ENCODE measurements at regions not wholly inside any gene's neighbourhood (a gene's known extent, or its start where the extent isn't known, plus 50 kb on each side); places are given as distances from the start of the nearest gene placed in this dataset.

- Histone ChIP-seq H2AFZ (ENCODE audit: control insufficient read depth, low read depth, low read length) (peak overlapping the region; percentile 20; the same call in 1 of the 2 replicates), H3K4me1 (ENCODE audit: control insufficient read depth, insufficient read depth, low read length) (peaks cover 10% of the 10 kb centered on the region; the same call in 1 of the 2 replicates), H3K4me2 (ENCODE audit: control insufficient read depth, insufficient read depth) (no peak overlapping the region), H3K79me2 (ENCODE audit: control insufficient read depth, insufficient read depth, low read length) (no peaks in the 10 kb centered on the region), H3K9ac (ENCODE audit: control insufficient read depth, insufficient read depth, low read length) (peak overlapping the region; percentile 17; the same call in 1 of the 2 replicates), H3K4me3 (no peak overlapping the region), H3K36me3 (ENCODE audit: control insufficient read depth in 2 of 2, insufficient read depth in 2 of 2, low read length in 1 of 2) (no peaks in the 10 kb centered on the region), H4K20me1 (ENCODE audit: control insufficient read depth, insufficient read depth) (no peaks in the 10 kb centered on the region), H3K27me3 (replicated peaks in 1 of 2; ENCODE audit: control insufficient read depth in 2 of 2, insufficient read depth in 2 of 2, low read length in 1 of 2) (no peaks in the 10 kb centered on the region), H3K27ac (ENCODE audit: control insufficient read depth, insufficient read depth) (no peak overlapping the region; the same call in 1 of the 2 replicates), H3K9me3 (replicated peaks; ENCODE audit: control insufficient read depth, insufficient read depth, low read length) (no peaks in the 10 kb centered on the region)
- CTCF ChIA-PET, result no interaction called here
- DNase-seq (ENCODE audit: low read depth, low spot score) (no peak), ATAC-seq (no peak), FAIRE-seq (no peak)
- intact Hi-C loops (cut with micrococcal nuclease; ENCODE audit: unreplicated experiment) (no loop called here), in situ Hi-C loops (cut with MboI) (no loop called here)
- TF ChIP-seq KLF5 (IDR thresholded peaks at IDR 0.05; ENCODE audit: partially characterized antibody), result no peak
- no peak for TF ChIP-seq RAD51 (IDR thresholded peaks at IDR 0.05)
- TF ChIP-seq NBN (IDR thresholded peaks at IDR 0.05), result no peak
- TF ChIP-seq CHD4 (IDR thresholded peaks at IDR 0.05), result no peak
- no peak for TF ChIP-seq MYC (IDR thresholded peaks at IDR 0.05; ENCODE audit: insufficient read depth, insufficient read length, insufficient replicate concordance, low read length, severe bottlenecking)
- no TSS peak for BruUV-seq (replicated peaks)
- 83% methylated on average over 8 of the region's 8 CpGs for WGBS (ENCODE audit: insufficient coverage, insufficient replicate concordance, low lambda C conversion rate, missing lambda C conversion rate)
- POLR2A ChIA-PET, result interaction anchor here (1.2 kb wide), 1 partner anchor 12 kb away, joined by 3 read pairs; no protein-coding TSS in a partner anchor
- RAD21 ChIA-PET (ENCODE audit: unreplicated experiment), result interaction anchor here (1.1 to 1.5 kb wide), 2 partner anchors 57 to 63 kb away, joined by 4 read pairs; no protein-coding TSS in a partner anchor
- SMC1A ChIA-PET (ENCODE audit: uncharacterized antibody, unreplicated experiment), result interaction anchor here (0.6 to 1.7 kb wide), 5 partner anchors 9 to 244 kb away, joined by 3 to 6 read pairs (median 3); no protein-coding TSS in a partner anchor
Measured at GRCh38 chr3:186477033-186477432, 67.1 kb downstream of the CRYGS start.

DNA sequence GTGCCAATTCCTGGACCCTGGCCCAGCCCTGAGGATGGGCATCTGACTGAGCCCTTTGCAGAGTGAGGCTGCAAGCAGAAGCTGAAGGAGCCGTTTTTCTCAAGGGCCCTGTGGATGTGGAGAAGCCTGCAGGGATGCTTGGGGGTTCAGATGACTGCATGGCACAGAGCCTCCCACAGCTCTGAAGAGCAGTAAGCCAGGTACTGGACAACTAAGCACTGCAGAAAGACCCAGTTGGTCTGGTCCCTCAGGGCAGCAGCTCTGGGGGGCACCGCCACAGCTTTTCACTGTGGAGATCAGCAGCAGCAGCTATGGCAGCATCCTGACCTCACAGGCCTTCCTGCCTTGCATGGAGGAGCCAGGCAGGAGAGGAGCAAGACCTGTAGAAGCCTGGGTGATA lies 67.6 kb downstream of the CRYGS start:
- ChIA-PET SMC1A (ENCODE audit: uncharacterized antibody, unreplicated experiment) (interaction anchor here (0.6 to 1.1 kb wide), 4 partner anchors 8 to 244 kb away, joined by 3 read pairs; no protein-coding TSS in a partner anchor), POLR2A (interaction anchor here (1.2 kb wide), 1 partner anchor 11 kb away, joined by 3 read pairs; no protein-coding TSS in a partner anchor), CTCF (interaction anchor here (0.7 kb wide), 1 partner anchor 64 kb away, joined by 5 read pairs; no protein-coding TSS in a partner anchor), RAD21 (ENCODE audit: unreplicated experiment) (interaction anchor here (1.1 to 1.5 kb wide), 2 partner anchors 58 to 63 kb away, joined by 4 read pairs; no protein-coding TSS in a partner anchor)
- Histone ChIP-seq H3K4me3 (no peak overlapping the region), H3K27ac (ENCODE audit: control insufficient read depth, insufficient read depth) (peak overlapping the region; percentile 21), H3K36me3 (ENCODE audit: control insufficient read depth in 2 of 2, insufficient read depth in 2 of 2, low read length in 1 of 2) (no peaks in the 10 kb centered on the region), H3K79me2 (ENCODE audit: control insufficient read depth, insufficient read depth, low read length) (no peaks in the 10 kb centered on the region), H3K4me1 (ENCODE audit: control insufficient read depth, insufficient read depth, low read length) (peaks cover 10% of the 10 kb centered on the region; the same call in 1 of the 2 replicates), H3K9me3 (replicated peaks; ENCODE audit: control insufficient read depth, insufficient read depth, low read length) (no peaks in the 10 kb centered on the region), H3K9ac (ENCODE audit: control insufficient read depth, insufficient read depth, low read length) (no peak overlapping the region; the same call in none of the 2 replicates), H2AFZ (ENCODE audit: control insufficient read depth, low read depth, low read length) (peak overlapping the region; percentile 20), H3K4me2 (ENCODE audit: control insufficient read depth, insufficient read depth) (no peak overlapping the region; the same call in 1 of the 2 replicates), H3K27me3 (replicated peaks in 1 of 2; ENCODE audit: control insufficient read depth in 2 of 2, insufficient read depth in 2 of 2, low read length in 1 of 2) (no peaks in the 10 kb centered on the region), H4K20me1 (ENCODE audit: control insufficient read depth, insufficient read depth) (no peaks in the 10 kb centered on the region)
- TF ChIP-seq JUNB (IDR thresholded peaks at IDR 0.05) (no peak), E2F8 (IDR thresholded peaks at IDR 0.05; ENCODE audit: low read depth, partially characterized antibody) (no peak)
- WGBS (ENCODE audit: insufficient coverage, insufficient replicate concordance, low lambda C conversion rate, missing lambda C conversion rate), result 50% methylated on average over 2 of the region's 2 CpGs
- FAIRE-seq (no peak), ATAC-seq (peak; percentile 50), DNase-seq (ENCODE audit: low read depth, low spot score) (no peak)
- BruUV-seq (replicated peaks), result no TSS peak
- intact Hi-C loops (cut with micrococcal nuclease; ENCODE audit: unreplicated experiment), result no loop called here
- in situ Hi-C loops (cut with MboI), result no loop called here
